GM19455 (cell line): ENCODE measurements at regions not wholly inside any gene's neighbourhood (a gene's known extent, or its start where the extent isn't known, plus 50 kb on each side); places are given as distances from the start of the nearest gene placed in this dataset.
A peak's percentile ranks its signal among the peaks of the same experiment; 100 is the strongest.

Experiments
- ATAC-seq: cut with Tn5 transposase; IDR thresholded peaks from one replicate; pipeline ENCODE4 v1.9.1; 2021; ENCODE audit not compliant: unreplicated experiment

GRCh38 chrX:16444353-16444752 lies 205.6 kb upstream of the S100G start:
- no peak for ATAC-seq

DNA sequence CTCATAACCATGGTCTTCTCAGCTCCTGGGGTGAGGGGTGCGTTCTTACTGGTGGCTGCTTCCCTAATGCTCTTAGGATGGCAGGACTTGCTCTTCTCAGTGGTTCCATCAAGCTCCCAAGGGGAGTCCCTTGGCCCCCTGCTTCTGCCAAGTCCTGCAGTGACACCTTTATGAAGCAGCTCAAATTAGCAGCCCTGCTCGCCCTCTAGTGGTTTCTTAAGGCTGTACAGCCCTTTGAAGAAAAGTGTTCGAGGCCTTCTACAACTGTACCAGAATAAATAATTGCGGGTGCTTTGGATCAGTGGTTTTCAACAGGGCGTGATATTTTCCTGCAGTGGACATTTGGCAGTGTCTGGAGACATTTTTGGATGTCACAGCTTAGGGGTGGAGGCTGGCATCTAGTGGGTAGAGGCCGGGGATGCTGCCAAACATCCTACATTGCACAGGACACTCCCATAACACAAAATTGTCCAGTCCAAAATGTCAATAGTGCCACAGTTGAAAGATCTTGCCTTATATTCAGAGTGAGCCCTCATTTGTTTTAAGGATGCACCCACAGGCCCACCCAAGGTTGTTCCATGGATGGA lies 204.7 kb upstream of the S100G start:
- peak; percentile 82 for ATAC-seq

DNA sequence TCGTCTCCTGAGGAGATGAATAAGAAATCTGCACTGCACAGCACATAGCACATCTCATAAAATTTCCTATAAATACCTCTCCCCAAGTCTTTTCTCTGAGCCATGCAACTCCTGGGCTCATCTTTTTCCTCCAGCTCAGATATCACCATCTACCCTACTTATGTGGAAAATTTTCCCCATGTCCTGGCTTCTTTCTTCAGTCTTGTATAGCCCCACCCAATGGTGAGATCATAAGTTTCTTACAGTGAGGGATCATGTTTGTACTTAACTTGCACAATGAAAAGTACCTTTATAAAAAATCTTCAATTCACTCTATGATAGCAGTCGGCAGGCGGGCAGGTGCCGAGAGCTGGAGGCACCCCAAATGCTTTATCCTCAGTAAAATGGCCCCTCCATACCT lies 198.6 kb upstream of the S100G start:
- ATAC-seq = no peak

DNA sequence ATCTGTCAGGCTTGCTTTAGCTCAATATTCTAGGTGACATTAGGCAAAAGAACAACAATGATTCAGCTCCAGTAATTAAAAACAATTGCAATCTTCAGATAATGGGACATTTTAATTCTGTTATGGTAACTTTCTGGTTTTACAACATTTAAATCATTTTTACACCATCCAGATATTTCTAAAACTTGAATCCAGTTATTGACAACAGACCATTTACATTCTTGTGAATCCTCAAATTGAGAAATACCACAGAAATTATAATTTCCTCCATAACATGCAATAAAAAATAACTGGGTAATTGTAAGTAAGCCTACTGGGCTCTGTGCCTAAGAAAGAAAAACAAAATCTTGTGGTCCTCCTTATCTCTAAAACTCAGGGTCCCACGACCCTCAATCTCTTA lies 195.0 kb upstream of the S100G start:
- ATAC-seq = no peak

GRCh38 chrX:16457239-16457638 lies 192.7 kb upstream of the S100G start:
- ATAC-seq = no peak

GRCh38 chrX:16458208-16458607 lies 191.8 kb upstream of the S100G start:
- ATAC-seq = no peak

DNA sequence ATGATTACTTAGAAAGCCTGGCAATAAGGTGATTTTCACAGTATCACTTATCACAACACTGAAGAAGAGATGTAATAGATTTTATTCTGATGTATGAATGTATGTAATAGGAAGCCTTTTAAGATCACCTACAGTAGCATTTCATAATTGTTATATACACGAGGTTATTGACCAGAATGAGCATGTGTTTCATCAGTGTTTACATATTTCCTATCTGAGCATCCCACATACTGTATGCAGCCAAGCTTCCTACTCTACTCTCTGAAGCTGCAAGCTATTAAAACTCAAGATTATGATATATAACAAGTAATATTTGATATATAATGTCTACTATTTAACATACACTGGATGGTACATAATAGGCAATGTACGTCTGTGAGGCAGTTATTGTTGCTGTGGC lies 190.9 kb upstream of the S100G start:
- no peak for ATAC-seq

- ATAC-seq = no peak
These were observed 188.0 kb upstream of the S100G start for GRCh38 chrX:16461968-16462367.

- no peak for ATAC-seq
These were observed 187.0 kb upstream of the S100G start for GRCh38 chrX:16462912-16463311.

GRCh38 chrX:16464369-16464768 lies 185.6 kb upstream of the S100G start:
- no peak for ATAC-seq

DNA sequence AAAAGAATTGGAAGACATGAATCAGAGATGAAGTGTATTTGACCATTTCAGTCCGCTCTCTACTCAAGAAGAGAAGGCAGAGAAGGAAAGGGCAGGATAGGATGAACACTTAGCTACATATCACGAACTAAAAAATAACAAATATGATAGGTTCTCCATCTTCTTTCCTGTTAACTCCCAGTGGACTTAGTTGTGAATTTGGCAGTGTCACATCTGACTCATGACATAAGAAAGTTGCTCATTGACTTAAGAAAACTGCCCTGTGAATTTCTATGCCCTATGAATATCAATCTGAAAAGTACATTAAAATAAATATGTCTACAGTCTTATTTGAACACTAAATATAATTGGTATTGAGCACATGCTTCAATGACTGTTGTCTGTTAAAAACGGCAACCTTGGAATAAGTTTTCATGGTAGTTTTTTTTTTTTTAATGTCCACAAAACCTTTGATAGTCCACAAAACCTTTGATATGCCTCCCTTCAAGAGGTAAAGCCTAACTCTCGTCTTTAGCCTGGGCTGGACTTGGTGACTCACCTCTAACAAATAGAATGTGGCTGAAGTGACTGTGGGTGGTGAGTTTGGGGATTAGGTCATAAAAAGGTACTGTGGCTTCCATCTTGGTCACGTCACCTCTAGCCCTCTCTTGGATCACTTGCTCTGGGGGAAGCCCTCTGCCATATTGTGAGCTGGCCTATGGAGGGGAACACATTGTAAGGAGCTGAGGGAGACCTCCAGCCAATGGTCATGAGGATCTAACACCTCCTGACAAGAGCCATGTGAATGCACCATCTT lies 184.7 kb upstream of the S100G start:
- no peak for ATAC-seq

- no peak for ATAC-seq
These were observed 183.1 kb upstream of the S100G start for GRCh38 chrX:16466640-16467432.

- ATAC-seq = no peak
These were observed 180.1 kb upstream of the S100G start for GRCh38 chrX:16469870-16470269.

GRCh38 chrX:16472345-16472744 lies 177.6 kb upstream of the S100G start:
- no peak for ATAC-seq

DNA sequence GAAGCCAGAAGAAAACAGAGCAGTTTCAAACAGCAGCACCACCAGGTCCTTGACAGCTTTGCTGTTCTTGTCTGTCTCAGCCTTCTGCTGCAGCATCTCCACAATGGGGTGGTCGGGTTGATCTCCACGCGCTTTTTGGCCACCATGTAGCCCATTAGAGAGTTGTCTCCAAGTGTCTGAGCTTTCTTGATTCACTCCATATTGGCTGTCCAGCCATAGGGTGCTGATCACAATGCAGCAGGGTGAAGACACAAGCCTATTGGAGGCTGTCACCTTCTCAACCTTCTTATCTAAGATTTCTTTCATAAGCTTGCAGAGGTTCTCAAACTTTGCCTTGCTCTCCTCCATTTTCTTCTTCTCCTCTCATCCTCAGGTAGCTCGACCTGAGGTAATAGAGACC lies 175.4 kb upstream of the S100G start:
- no peak for ATAC-seq

- no peak for ATAC-seq
These were observed 173.9 kb upstream of the S100G start for GRCh38 chrX:16476009-16476408.

GRCh38 chrX:16476692-16477091 lies 173.3 kb upstream of the S100G start:
- ATAC-seq = no peak

DNA sequence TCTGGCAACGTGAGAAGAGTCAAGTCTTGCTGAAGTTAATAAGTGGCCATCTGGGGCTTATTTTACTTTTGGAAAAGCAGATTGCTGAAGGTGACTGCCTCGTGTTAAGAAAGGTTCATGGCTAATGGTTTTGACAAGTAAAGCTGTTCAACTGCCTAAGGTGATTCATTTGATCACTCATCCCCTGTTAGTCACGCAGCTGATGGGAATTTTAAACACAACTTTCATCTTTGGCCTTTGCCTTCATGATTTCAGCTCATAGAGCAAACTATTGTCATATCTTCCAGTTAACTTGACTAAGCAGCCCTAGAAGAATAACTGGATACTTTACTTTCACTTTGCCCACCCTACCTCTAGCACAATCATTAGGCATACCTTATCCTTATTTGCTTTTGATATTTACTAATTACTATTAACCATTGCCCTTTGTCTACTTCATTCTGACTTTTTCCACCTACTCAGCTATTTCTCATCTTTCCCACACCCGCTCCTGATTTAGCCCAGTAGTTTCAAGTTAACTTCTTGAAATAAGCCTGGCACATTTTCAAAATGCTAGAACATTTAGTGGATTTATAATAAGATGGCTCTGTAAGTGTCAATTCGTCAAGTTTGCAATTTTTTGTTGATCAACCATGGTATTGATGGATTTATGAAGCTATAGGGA lies 170.6 kb upstream of the S100G start:
- ATAC-seq = no peak

DNA sequence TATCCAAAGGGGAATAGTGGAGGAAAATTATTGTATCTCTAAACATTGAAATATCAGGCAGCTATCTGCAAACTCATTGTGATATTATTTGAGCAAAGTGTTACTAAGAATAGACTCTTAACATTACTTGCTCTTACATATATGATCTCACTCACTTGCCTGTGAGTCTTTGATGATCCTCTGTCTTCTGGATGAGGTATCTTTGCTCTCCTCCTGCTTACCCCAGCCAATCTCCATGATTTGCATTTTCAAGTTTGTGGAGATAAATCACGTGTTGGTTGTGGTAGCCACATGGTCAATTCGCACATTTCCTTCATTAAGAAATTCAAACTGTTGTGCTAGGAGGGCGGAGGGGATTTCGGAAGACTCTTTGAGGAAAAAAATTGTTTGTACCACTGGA lies 169.9 kb upstream of the S100G start:
- no peak for ATAC-seq

DNA sequence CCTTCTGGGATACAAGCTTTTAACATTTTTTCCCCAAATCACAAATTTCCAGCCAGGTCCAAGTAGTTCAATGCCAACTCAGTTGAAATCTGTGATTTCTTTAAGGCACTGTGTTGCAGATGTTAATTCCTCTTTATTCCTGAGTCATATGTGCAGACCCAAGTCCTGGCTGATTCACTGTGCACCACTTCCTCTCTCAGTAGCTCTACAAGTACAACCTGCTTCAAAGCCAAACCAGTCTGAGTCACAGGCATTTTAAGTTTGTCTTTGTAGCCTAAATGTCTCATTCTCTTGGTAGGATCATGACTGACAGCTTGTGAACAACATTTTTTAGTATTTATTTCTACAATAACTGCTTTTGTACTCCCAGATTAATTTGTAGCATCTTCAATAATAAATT lies 165.6 kb upstream of the S100G start:
- ATAC-seq = no peak

- ATAC-seq = no peak
These were observed 162.2 kb upstream of the S100G start for GRCh38 chrX:16487620-16488385.
